ENCODE measurements at regions not wholly inside any gene's neighbourhood (a gene's known extent, or its start where the extent isn't known, plus 50 kb on each side); places are given as distances from the start of the nearest gene placed in this dataset.

- TF ChIP-seq CTCF (IDR thresholded peaks at IDR 0.05) (no peak), POLR2A (IDR thresholded peaks at IDR 0.05) (no peak)
Observed at GRCh38 chr15:95712785-95713184, 617.7 kb upstream of the NR2F2 start.
